Loucy (cell line): ENCODE measurements at regions not wholly inside any gene's neighbourhood (a gene's known extent, or its start where the extent isn't known, plus 50 kb on each side); places are given as distances from the start of the nearest gene placed in this dataset.

ENCODE experiments used
- H2AFZ ChIP-seq: fragments of 200-600 bp; sonication (generic); 2 replicates; pipeline ENCODE4 v1.6.0; 2016; ENCODE audit warnings: antibody characterized with exemption, mild to moderate bottlenecking, low read length, moderate library complexity
- H3F3A ChIP-seq: fragments of 200-600 bp; 2 replicates; pipeline ENCODE4 v1.6.0; 2016; ENCODE audit warnings: antibody characterized with exemption, low read depth, mild to moderate bottlenecking
- H3K27me3 ChIP-seq: fragments of 200-600 bp; sonication (generic); 2 replicates; pipeline ENCODE4 v1.6.1; 2014; ENCODE audit warnings: low read length, mild to moderate bottlenecking; ENCODE audit not compliant: insufficient read depth, poor library complexity, severe bottlenecking
- H3K36me3 ChIP-seq: fragments of 200-600 bp; sonication (generic); 2 replicates; pipeline ENCODE4 v1.6.1; 2016; ENCODE audit warnings: low read length; ENCODE audit not compliant: insufficient read depth
- H3K4me1 ChIP-seq: fragments of 200-600 bp; sonication (generic); 2 replicates; pipeline ENCODE4 v1.5.1; 2014; ENCODE audit warnings: low read length, mild to moderate bottlenecking; ENCODE audit not compliant: insufficient read depth, poor library complexity, severe bottlenecking
- H3K4me2 ChIP-seq: fragments of 200-600 bp; sonication (generic); 2 replicates; pipeline ENCODE4 v1.6.0; 2014; ENCODE audit warnings: antibody characterized with exemption, low read length, low read depth, mild to moderate bottlenecking; ENCODE audit not compliant: poor library complexity, severe bottlenecking
- H3K4me3 ChIP-seq: fragments of 200-600 bp; sonication (generic); 2 replicates; pipeline ENCODE4 v1.5.1; 2014; ENCODE audit warnings: low read length, mild to moderate bottlenecking, mixed read lengths; ENCODE audit not compliant: poor library complexity, severe bottlenecking
- H3K79me2 ChIP-seq: fragments of 200-600 bp; sonication (generic); 2 replicates; pipeline ENCODE4 v1.6.1; 2014; ENCODE audit warnings: low read length; ENCODE audit not compliant: insufficient read depth
- H3K9ac ChIP-seq: fragments of 200-600 bp; sonication (generic); 2 replicates; pipeline ENCODE4 v1.6.0; 2014; ENCODE audit warnings: mild to moderate bottlenecking, low read depth, low read length, moderate library complexity; ENCODE audit not compliant: poor library complexity, severe bottlenecking
- H3K9me2 ChIP-seq: fragments of 200-600 bp; sonication (generic); replicated peaks from 2 replicates; pipeline ENCODE4 v1.6.1; 2016; ENCODE audit warnings: low read depth, low read length, mixed read lengths
- H3K9me3 ChIP-seq: fragments of 200-600 bp; sonication (generic); 2 replicates; pipeline ENCODE4 v1.6.1; 2014; ENCODE audit warnings: mild to moderate bottlenecking, antibody characterized with exemption, low read length, low read depth; ENCODE audit not compliant: insufficient read depth
- H4K20me1 ChIP-seq: fragments of 200-600 bp; sonication (generic); 2 replicates; pipeline ENCODE4 v1.6.0; 2014; ENCODE audit warnings: antibody characterized with exemption, low read length, mild to moderate bottlenecking; ENCODE audit not compliant: insufficient read depth, poor library complexity, severe bottlenecking
- EZH2phosphoT487 ChIP-seq: fragments of 200-600 bp; IDR thresholded peaks from 2 replicates; pipeline ENCODE4 v1.6.1; 2018; ENCODE audit warnings: antibody characterized with exemption, mild to moderate bottlenecking, moderate library complexity, borderline replicate concordance
- TF ChIP-seq, protein P1 (sequence below): fragments of 200-600 bp; sonication (generic); conservative IDR thresholded peaks from 2 replicates; pipeline ENCODE4 v1.5.1; 2014; ENCODE audit warnings: mild to moderate bottlenecking, antibody characterized with exemption, low read length

GRCh38 chr5:57817924-57818323, 335.3 kb upstream of the ACTBL2 start:
- Histone ChIP-seq H4K20me1 (no peaks in the 10 kb centered on the region), H3F3A (no peaks in the 10 kb centered on the region), H3K9ac (no peak overlapping the region), H3K79me2 (no peaks in the 10 kb centered on the region), H3K9me2 (no peaks in the 10 kb centered on the region), H3K9me3 (no peaks in the 10 kb centered on the region; the same call in 1 of the 2 replicates), H3K4me1 (no peaks in the 10 kb centered on the region), H3K27me3 (no peaks in the 10 kb centered on the region), H3K36me3 (no peaks in the 10 kb centered on the region), H3K4me2 (no peak overlapping the region), H2AFZ (no peak overlapping the region), H3K4me3 (no peak overlapping the region)
- TF ChIP-seq, protein P1, sequence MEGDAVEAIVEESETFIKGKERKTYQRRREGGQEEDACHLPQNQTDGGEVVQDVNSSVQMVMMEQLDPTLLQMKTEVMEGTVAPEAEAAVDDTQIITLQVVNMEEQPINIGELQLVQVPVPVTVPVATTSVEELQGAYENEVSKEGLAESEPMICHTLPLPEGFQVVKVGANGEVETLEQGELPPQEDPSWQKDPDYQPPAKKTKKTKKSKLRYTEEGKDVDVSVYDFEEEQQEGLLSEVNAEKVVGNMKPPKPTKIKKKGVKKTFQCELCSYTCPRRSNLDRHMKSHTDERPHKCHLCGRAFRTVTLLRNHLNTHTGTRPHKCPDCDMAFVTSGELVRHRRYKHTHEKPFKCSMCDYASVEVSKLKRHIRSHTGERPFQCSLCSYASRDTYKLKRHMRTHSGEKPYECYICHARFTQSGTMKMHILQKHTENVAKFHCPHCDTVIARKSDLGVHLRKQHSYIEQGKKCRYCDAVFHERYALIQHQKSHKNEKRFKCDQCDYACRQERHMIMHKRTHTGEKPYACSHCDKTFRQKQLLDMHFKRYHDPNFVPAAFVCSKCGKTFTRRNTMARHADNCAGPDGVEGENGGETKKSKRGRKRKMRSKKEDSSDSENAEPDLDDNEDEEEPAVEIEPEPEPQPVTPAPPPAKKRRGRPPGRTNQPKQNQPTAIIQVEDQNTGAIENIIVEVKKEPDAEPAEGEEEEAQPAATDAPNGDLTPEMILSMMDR, result no peak
- no peak for TF ChIP-seq EZH2phosphoT487

- H4K20me1 ChIP-seq, result no peaks in the 10 kb centered on the region
- H3K27me3 ChIP-seq, result no peaks in the 10 kb centered on the region
- H3K9ac ChIP-seq, result no peak overlapping the region
- H3K9me2 ChIP-seq, result no peaks in the 10 kb centered on the region
- H3K4me1 ChIP-seq, result no peaks in the 10 kb centered on the region
- H3K4me2 ChIP-seq, result no peak overlapping the region
- no peak overlapping the region for H3K4me3 ChIP-seq
- H3K36me3 ChIP-seq, result no peaks in the 10 kb centered on the region
- no peaks in the 10 kb centered on the region for H3K79me2 ChIP-seq
- TF ChIP-seq EZH2phosphoT487, result no peak
- TF ChIP-seq, protein P1, result no peak
- H3F3A ChIP-seq, result no peaks in the 10 kb centered on the region
- H3K9me3 ChIP-seq, result no peaks in the 10 kb centered on the region; the same call in 1 of the 2 replicates
- H2AFZ ChIP-seq, result no peak overlapping the region
These were observed 334.4 kb upstream of the ACTBL2 start for GRCh38 chr5:57817001-57817453.

DNA sequence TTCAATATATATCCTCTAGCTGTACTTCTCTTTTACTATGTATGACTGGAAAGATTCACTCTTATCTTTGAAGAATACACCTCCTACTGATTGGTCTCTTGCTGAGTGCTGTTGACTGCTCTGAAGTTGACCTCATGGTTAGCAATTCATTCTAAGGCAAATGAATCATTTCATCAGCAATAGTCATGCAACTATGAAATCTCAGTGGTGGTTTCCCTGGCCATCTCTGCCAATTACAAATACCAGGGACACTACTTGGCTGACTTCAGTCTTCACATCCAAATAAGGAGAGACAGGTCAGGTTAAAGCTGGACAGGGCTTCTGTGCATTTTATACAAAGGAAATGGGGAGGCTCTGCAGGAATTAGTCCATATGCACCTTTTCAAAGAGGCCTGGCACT, 333.5 kb upstream of the ACTBL2 start:
- no peak overlapping the region for H3K9ac ChIP-seq
- no peaks in the 10 kb centered on the region for H3K27me3 ChIP-seq
- H3K9me3 ChIP-seq, result no peaks in the 10 kb centered on the region; the same call in 1 of the 2 replicates
- H3K79me2 ChIP-seq, result no peaks in the 10 kb centered on the region
- no peak overlapping the region for H2AFZ ChIP-seq
- TF ChIP-seq EZH2phosphoT487, result no peak
- TF ChIP-seq, protein P1, result no peak
- no peaks in the 10 kb centered on the region for H3K9me2 ChIP-seq
- no peak overlapping the region for H3K4me2 ChIP-seq
- H3K4me3 ChIP-seq, result no peak overlapping the region
- no peaks in the 10 kb centered on the region for H3K36me3 ChIP-seq
- no peaks in the 10 kb centered on the region for H3K4me1 ChIP-seq
- H3F3A ChIP-seq, result no peaks in the 10 kb centered on the region
- no peaks in the 10 kb centered on the region for H4K20me1 ChIP-seq
